HG02759 (cell line): ENCODE measurements at regions not wholly inside any gene's neighbourhood (a gene's known extent, or its start where the extent isn't known, plus 50 kb on each side); places are given as distances from the start of the nearest gene placed in this dataset.
A peak's percentile ranks its signal among the peaks of the same experiment; 100 is the strongest.

Experiments used
- ATAC-seq: cut with Tn5 transposase; IDR thresholded peaks from one replicate; pipeline ENCODE4 v1.9.1; 2021; ENCODE audit warnings: mild to moderate bottlenecking, moderate library complexity; ENCODE audit not compliant: unreplicated experiment

DNA sequence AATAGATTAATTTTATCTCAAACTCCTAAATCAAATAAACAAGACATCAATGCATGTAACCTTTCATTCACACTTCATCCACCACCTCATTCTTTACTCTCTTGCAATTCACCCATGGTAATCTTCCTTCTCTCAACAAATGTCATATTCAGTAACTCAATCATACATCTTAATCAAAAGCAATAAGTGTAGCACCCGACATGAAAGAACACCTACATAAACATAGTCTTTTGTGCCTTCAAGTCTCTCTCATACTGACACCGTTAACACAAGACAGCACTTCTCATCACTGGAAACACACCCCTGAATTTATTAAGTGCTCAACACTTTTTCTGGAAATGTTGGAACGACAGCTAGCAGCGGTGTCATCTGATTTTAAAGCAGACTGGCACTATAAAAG is 225.9 kb downstream of the TTLL7 start:
- no peak for ATAC-seq

DNA sequence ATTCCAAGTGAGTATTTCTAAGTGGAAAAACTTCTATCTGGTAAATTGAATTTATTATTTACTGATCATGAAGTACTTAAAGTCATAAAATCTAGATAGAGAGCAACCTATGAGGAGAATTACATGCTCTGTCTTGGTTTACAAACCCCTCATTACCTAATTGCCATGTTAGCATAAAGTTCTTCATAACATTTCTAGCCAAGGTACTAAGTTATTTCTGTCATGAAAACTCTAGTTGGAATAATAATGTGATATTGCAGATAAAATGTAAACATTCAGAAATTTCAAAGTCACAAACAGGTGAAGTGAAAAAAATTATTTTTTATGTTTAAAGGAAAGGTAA is 228.6 kb downstream of the TTLL7 start:
- no peak for ATAC-seq

DNA sequence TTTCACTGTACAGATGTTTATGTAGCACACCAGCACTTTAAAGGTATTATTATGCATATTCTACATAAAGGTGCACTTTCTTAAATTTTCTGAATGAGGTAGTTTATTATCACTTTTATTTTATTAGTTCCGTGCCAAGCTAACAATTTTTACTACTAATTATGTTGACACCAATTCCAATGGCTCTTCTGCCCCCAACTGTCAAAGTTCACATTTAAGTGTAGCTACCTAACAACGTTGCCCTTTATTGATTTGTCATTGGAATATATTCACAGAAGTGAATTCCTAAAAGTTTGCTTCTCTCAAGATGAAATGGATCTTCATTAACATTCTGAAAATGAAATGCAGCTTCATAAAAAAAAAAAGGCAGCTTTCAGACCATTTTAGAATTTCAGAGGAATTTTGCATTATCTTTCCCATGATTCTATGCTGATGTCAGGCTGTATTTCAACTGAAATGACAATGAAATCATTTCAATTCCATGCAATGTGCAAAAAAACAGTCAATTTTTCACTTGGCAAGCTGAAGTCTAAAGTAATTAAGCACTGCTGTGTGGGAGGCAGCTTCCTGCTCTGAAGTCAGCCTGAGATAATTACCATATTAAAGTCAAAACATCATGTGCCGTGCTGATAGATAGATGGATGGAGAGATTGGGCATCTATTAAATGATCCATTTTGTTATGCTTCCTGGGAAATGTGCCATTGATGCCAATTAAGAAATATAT is 229.2 kb downstream of the TTLL7 start:
- ATAC-seq: no peak

DNA sequence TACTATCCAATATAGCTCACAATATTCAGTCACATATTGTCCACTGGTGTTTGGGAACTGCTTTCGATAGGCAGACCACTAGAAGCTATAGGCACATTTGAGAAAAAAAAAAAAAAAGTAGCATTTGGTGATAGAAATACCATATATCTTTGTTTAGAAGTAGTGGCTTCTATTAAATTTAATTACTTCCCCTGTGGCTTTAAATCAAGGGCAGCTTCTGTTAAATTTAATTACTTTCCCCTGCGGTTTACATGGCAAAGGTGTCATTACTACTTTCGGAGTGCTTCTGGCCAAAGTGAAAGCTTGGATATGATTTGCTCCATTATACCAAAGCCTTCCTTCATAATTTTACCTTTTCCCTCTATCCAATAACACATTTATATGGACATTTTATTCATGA is 229.9 kb downstream of the TTLL7 start:
- no peak for ATAC-seq

DNA sequence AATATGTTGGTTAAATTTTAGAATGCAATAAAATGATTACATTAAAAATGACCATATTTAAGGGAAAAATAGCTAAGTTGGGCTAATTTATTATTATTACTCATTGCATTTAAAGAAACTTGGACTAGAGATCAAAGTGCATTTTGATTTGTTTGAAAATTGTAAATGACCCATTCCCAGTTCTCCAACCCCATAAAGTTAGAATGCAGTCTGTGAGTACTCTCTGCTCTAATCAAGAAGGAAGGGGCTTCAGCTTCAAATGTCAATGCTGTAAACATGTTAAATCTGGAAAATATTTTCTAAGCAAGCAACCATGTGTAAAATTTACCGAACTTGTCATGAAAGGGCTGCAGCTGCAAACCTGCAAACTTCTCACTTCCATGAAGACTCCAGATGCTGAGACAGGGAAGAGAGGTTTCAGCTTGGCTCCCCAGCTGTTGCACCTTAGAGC is 232.7 kb downstream of the TTLL7 start:
- no peak for ATAC-seq

DNA sequence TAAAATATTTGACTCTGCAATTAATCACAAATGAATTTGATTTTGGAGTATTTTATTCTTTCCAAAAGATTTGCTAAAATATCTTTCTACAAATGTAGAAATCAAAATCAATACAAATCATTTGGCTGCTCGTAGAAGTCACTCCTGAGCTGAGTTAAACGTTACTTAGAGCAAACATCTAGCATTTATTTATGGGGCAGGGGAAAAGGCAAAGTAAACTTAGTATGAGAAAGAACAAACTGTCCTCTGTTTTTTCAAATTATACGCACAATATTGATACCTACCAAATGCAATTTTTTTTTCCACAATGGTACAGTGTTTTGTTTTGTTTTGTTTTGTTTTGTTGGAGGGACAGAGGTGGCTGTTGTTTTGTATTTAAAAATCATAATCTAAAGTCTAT is 233.8 kb downstream of the TTLL7 start:
- ATAC-seq: no peak

DNA sequence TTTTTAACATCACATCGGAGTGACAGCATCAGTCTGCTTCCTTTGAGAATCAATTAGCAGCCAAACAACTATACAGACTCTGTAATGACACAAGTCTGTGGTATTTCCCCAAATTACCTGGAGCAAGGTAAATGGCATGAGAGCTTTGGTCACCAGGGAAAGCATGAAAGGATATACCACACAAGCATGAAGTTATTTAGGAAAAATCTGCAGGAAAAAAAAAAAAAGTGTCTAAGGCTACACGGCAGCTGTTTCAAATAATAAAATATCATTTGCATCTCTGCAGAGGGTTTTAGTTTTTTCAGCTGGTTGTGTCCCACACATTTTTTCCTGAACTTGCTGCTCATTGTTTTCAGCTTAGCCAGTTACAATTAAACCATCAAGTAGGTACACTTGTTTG is 234.7 kb downstream of the TTLL7 start:
- ATAC-seq: no peak

DNA sequence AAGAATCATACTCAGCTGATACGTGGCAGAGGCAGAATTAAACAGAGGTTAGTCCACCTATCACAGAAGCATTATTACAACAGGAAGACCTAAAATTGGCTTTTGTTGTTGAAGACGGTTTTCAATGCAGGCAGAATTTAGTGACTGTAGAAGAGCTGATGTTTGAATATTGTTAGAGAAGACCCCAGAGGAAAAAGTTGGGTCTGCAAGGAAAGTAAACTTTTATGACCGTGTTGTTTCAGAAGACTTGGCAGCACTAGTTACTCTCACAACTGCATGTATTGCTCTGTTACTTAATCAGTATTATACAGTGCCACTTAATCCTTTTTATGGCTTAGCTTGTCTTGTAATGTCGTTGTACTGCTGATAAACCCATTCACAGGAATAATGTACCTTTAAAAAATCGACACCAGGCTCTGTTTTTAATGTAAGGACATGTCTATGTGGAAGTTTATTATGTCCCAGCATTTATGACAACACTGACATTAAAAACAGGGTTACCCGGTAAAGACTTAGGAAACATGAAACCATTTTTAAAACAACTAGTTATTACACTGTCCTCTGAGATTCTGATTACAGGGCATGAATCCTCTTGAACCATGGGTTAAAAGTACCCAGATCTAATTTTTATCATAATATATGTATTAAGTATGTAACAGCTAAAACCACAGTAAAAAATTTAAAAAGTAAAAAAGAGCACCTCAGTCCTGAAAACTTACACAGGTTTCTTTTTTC is 235.4 kb downstream of the TTLL7 start:
- ATAC-seq: no peak

DNA sequence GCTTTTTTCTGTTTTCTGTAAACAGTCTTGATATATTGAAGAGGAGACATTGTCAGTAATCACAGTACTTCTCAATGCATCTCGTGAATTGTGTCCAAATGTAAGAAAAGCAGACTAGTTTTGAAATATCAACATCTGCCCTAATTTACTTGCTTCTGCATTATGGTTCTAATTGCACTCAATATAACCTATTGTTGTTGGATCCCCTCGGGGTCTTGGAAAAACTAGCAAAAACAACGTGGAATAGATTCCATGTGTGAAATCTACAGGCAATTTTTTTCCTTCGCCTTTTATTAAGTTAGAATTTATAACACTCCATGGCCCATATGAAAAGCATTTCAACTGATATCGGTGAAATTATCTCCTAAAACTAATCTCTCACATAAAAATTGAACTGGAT is 236.5 kb downstream of the TTLL7 start:
- no peak for ATAC-seq

DNA sequence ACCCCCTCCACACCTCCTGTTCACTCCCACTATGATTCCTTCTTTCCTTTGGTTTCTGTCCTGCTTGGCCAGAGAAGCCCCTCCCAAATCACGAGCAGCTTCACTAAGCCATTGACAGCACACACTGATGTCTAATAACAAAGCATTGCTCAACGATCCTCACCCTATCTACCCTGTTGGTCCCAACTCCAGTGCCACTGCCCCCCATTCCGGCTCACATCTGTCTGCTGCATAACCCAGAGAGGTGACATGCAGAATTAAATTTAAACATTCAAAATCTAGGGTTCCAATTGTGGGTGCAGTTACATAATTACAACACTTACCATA is 236.9 kb downstream of the TTLL7 start:
- no peak for ATAC-seq

DNA sequence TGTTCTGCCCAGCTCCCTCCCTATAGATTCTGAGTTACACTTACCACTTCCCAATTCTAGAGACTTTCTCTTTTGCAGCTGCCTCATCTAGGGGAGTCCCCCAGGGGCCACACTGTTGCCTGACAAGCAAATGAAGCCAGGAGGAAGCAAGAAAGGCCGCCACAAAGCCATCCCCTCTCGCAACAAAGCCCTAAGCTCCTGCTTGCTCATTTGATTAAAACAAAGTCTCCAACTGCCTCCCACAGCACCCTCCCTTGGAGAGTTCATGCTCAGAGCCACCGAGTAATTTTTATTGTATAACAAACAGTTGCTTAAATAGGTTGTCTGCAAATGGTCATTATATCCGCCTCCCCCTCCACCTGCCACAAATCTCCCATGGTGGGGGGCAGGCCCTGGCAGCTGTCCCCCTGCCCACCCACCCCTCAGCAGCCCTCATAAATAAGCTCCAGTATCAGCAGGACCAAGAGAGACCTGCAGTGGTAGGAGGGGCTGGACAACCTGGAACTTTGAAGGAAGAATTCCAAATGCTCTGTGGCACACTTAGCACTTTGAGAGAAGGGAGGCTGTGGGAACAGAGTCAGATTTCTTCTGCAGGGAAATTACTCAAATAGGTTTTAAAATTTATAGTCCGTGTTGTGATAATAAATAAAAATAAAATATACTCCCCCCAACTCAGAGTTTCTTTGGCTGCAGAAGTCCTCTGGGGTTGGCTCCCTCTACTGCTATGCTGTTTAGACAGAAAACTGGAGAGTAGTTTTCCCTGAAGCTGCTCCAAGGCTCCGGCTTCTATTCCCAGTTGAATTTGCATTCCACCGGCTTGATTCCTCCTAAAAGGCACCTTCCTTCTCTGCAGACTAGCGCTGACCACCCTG is 237.5 kb downstream of the TTLL7 start:
- peak; percentile 99 for ATAC-seq

DNA sequence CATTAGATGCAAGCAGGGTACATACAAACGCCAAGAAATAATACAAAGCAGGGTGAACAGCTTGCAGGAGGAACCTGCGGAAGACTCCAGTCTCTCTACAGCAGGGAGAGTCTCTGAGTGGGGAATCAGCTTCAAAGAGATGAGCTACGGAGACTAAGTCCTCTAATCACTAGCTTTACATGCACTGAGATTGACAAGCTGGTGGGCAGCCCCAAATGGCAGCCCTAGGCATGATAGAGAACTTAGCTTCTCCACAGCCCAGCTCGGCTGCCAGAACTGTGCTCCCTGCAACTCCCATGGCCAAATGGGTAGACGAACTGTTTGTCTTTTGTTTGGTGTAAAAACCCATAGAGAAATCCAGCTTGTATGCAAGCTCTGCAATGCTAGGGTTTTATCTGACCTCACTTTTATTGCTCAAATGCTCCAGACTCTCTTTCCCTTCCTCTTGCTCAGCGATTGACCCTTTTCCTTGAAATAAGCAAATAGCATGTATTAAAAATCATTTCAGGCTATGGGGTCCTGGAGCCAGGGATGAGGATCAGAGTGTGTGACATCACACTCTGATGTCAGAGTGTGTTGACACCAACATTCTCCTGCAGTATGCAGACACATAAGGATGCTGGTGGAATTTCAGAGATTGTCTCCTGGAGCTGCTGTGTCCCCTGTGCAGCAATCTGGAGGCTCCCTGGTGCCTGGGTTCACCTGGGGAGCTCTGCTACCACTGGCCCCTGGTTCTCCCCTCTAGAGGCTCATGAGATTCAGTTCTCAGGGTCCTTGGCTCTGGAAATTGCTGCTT is 238.5 kb downstream of the TTLL7 start:
- peak; percentile 20 for ATAC-seq

DNA sequence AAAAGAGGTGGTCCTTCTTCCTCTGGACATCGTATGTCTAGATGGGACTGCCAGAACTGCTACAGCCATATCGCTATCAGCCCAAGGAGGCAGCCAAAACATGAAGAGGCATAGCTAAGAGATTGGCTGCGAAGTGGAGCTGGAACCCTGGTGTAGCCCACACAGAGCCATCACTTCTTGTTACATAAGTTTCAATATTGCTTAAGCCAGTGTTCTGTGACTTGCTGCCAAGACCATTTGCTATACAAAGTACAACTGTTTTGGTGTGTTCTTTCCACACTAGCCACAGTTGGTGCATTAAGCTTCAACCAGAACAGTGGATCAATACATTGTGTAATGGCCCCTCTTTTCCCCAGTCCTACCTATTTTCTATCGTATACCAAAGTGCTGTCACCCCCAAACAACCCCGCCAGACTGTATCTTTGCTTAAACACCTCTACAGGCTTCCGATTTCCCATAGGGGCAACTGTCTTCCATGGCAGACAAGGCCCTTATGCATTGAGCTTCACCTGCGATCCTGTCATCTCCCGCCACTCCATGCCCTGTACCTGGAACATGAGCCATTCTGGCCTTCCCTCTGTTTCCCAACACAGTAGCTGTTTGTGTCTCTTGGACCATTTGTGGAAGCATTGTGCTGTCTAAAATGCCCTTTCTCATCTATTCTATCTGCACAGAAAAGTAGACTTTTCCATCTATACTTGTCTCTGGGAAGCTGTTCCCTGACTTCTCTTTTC is 241.8 kb downstream of the TTLL7 start:
- no peak for ATAC-seq

DNA sequence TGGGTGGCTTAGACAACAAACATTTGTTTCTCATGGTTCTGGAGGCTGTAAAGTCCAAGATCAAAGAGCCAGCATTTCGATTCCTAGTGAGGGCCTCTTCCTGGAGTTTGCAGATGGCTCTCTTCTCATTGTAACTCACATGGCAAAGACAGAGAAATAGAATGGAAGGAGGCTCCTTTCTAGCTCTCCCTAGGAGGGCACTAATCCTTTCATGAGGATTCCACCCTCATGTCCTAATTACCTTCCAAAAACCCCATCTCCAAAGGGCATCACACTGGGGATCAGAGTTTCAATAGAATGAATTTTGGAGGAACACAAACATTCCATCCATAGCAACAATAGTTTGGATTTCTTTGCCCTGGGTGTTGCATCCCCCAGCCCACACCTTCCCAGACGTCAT is 247.3 kb downstream of the TTLL7 start:
- no peak for ATAC-seq

DNA sequence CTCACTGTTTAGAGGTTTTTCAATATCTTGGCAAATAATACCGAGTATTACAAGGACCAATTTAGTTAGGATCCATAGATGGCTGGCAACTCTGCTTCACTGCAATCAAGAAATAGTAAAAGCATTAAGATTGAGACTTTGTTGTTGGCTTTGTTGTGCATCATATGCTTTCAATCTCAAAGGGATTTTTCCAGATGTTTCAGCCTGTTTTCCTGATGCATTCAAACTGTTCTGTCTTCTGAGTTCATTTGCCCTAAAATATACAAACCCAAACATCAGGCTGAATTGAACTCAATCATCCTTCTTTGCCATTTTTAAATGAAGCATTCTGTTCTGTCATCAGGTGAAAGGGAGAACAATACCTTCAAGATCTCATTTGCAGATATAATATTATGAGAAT is 248.7 kb downstream of the TTLL7 start:
- no peak for ATAC-seq

DNA sequence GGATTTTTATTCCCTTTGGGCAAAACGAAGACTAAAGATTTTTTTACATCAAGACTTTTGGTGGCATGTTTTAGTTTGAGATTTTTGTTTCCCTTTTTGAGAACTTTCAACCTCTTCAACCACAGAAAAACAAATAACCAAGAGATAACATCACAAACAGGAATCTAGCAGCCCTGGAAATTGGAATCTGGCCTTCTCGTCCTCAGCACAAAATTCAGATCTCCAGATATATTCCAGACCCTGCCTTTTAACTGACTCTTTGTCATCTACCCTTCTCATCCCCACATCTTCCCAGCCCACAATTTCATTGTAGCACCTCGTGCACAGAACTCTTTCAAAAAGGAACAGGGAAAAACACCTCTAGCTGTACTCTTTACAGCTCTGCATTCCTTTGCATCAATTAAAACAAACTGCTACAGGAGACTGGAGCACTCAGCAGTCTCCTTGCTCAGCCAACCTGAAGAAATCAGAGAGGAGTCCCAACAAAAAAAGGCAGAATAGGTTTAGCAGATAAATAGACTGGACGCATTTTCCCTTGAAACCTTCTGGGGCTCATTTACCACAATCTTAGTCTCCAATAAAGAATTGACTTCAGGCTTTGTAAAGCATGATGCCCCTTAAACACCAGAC is 251.0 kb downstream of the TTLL7 start:
- ATAC-seq: no peak

DNA sequence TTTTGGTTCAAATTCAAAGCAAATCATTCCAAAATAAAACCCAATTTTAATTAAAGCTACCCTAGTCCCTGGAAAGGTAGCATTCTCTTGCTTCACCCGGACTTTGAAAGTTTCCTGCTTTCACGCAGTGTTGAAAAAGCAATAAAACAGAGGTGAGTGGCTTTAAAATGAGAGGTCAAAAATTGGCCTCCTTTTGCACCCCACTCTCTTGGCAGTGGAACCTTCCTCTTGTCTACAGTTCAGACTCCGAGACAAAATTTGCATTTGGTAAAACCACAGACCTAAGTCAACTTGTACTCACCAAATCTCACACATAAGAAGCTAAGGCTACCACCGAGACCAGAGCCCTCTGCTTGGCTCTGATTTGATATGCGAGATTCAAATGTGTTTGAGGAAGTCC is 252.7 kb downstream of the TTLL7 start:
- ATAC-seq: peak; percentile 66

DNA sequence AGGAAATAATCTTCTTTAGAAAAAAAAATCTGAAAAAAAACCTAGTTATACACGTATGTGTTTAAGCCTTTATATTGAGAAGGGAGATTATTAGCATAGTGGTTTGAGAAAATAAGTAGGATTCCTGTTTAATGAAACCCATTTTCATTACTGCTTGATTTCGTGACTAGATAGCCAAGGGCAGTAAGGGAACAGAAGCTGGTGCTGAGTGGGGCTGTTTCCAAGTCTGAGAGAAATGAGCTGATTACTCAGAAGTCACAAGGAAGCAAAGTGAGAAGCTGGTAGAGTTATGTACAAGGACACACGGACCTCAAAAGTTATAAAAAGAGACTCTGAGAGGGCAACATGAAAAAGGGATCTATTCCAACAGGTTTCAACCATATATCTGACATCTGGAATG is 256.5 kb downstream of the TTLL7 start:
- ATAC-seq: no peak

DNA sequence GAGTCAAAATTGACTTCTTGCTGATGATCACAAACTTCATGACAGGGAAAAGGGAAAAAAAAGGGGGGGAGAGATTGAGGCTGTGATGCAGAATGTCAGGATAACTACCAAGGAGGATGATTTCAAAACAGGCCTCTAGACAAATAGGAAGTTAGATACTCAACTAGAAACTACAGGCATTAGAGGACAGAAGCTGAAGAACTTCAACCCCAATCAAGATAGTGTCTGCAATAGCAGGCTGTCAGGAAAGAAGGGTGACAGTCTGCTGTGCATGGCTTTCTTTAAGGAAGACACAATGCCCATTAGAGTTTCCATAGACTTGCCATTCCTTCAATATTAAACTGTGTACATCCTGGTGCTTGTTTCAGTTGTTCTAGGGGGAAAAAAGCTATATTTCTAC is 257.2 kb downstream of the TTLL7 start:
- ATAC-seq: no peak

DNA sequence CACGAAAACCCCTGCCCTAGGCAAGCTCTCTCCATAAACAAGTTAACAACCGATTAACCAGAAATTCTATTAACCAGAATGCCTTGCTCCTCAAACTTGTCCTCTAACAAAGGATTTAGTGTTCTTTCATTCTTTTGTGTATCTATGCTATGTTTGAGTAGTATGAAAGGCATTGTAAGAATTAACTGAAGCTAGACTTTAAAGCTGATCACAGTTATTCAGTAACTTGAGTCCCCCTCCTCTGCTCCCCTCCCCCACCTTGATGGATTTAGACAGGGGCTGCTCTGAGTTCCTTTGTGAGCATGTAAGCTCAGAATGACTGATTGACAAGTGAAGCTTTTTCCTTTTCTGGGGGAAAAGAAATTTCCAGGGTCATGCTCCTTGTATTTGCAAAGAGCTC is 257.6 kb downstream of the TTLL7 start:
- ATAC-seq: no peak
